Stimulated activated CD4-positive, alpha-beta T cell treated with anti-CD3 and anti-CD28 coated beads, TNF-alpha, amount 100 ng/mL, for 24 hours (primary cell): ENCODE measurements at regions not wholly inside any gene's neighbourhood (a gene's known extent, or its start where the extent isn't known, plus 50 kb on each side); places are given as distances from the start of the nearest gene placed in this dataset.
"Not testable (repeated sequence)": the region's sequence is repeated elsewhere in the genome, so short reads cannot be mapped to it uniquely, and the experiment has no call there.

Source experiments
- DNase-seq, 3 experiments: peaks; one replicate each; pipeline ENCODE4 v3.0.0-alpha.2; 2020; ENCODE audit warnings: low read depth in 3 of 3

DNA sequence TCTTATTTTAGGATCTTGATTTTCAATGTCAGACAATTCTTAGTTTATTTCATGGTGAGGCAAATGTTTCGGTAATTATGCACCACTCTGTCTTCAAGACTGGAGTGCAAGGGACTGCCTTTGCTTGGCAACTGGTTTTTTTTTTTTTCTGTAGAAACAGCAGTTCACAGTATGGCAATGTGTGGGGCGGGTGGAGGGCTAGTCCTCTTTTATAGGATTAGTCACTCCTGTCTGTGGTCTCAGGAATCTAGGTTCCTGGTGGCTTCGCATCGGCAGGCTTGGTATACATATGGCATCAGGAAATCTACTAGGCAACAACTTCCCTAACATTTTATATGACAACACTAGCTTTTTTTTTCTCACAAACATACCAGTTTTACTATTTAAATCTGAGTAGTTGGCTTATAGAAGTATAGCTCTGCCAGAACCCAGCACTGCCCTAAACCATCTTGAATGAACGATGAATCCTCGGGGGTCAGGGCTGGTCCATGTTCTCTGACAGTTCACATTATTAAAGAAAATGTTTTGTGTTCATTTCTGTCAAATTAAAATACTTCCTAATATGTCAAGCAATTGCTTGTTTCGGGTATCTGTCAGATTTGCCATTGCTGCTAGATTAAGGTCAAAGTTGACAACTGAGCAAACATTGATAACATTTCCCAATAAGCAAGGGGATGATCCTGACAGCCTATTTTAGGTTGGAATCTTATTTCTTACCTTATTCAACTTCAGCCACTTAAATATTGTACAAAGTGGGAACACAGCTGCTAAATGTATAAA, 289.7 kb upstream of the VSTM2A start:
- no peak for DNase-seq

DNA sequence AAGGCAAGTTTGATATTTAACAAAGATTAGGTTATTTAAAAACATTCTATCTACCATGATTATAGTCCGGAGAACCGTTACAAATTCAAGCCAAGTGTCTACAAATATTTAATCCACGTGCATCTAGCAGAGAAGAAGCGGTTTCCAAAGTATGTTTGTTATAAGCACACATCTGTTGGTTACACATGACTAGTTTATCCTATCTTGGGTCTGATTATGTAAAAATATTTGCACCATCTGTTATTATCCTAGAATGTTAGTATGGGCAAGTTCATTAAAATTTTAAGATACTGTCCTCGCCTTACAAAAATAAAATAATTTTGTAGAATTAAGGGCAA, 289.2 kb upstream of the VSTM2A start:
- DNase-seq, result no peak

DNA sequence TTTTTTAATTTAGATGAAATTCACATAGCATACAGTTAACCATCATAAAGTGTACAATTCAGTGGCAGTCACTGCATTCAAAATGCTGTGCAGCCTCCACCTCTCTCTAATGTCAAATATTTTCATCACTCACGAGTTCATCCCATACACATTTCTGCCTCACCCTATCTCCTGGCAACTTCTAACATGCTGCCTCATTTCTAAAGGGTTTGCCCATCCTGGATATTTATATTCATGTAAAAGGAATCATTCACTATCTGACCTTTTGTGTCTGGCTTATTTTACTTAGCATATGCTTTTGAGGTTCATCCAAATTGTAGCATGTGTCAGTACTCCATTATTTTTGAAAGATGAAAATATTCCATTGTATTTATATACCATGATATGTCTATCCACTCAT, 286.9 kb upstream of the VSTM2A start:
- no peak for DNase-seq

DNA sequence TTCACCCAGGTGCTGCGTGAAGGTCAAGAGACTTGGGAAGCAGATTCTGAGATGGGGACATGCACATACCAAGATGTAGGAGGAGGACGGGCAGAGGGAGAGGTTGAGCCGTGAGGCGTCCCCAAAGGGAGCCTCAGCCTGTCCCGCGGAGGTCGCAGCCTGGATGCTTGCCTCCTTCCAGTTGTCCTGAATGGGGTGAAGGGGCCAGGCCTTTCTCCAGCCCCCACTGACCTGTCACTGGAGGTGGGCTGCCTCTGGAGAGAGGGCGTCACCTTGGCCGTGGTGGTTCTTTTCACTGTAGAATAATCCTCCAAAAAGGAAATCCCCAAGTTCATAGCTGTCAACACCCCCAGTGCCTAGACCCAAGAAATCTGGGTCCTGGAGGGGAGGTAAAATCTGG, 283.0 kb upstream of the VSTM2A start:
- DNase-seq, result no peak

DNA sequence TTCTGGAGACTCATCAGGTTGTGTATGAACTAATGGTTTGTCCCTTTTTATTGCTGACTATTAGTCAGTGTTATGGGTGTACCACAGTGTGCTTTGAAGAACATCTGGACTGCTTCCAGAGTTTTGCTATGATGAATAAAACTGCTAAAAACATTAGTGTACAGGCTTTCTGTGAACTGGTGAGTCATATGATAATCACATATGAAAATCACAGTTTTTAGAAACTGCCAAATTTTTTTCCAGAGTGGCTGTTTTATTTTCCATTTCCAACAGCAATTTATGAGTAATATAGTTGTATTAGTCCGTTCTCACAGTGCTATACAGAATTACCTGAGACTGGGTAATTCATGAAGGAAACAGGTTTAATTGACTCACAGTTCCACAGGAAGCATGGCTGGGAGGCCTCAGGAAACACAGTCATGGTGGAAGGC, 281.2 kb upstream of the VSTM2A start:
- no peak for DNase-seq

DNA sequence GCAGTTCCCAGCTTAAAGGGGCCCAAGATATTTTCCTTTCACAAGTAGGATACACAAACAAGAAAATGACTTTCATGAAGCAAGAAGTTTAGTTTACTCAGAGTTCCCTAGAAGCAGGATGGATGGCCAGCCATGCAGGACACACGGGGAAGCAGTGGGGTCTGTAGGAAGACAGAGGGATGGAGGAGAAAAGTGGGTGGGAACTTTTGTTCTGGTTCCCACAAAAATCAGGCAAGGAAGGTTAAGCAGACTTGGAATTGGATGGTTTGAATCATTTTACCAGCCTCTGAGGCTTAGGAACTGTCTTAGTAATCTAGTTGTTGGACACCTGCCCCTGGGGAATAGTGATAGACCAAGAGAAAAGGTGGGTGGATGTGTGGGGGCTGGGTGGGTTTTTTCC, 263.3 kb upstream of the VSTM2A start:
- DNase-seq, result no peak

- no peak for DNase-seq
Measured at GRCh38 chr7:54292171-54292925, 249.8 kb upstream of the VSTM2A start.

DNA sequence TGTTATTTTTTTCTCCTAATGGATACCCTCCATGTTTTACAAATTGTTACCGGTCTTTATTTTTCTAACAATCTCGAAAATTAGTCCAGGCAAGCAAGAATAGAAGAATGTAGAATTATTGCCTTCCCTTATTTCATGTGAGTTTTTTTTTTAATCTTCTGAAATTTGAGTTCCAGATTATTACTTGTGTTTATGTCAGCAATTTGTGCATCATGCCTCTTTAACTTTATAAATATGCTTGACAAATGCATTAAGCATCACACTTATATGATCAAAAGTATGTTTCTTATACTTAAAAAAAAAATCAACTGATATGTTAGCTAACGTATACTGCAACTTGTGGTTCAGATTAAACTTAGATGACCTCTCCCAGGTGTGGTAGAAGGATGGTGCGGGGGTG, 242.7 kb upstream of the VSTM2A start:
- no peak for DNase-seq

DNA sequence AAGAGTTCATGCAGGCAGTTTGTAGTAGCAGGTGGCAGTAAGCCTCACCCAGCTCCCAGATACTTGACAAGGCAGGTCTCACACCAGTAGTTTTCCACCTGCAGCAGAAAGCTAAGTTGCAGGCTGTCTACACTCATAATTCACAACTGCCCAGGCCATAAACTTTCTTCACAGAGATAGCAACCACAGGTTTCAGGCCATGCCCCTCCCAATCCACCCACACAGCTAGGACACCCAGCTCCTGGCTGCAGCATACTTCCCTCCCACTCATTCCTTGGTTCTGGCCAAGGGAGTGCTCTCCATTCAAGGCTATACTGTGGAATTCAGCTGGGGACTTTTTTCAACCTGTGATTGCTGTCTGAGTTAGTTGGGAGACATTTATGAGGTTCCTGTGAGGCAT, 226.2 kb upstream of the VSTM2A start:
- DNase-seq, result not testable (repeated sequence)

DNA sequence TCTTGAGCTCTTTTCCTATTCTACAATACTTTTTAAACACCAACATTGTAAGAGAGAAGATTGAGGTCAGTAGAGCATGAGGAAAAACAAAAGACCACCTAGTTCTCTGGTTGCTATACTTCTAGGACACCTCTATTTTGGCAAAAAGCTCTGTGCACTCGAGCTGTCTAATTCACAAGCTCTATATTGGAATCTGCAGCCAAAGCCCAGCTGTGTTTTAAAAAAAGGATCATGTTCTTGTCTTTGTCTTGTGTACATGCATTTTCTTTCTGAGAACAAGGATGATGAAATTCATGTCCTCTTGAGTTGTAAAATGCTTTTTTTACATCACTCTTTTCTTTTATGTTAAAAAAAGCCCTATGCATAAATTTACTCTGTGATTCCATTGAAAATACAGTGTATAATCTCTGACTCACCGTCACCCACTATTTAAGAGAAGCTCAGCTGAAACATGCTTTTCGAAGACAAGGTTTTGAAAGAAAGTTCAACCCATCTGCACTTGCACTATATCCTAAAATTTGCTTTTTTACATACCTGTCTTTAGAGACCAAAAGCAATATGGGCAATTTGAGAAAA, 215.5 kb upstream of the VSTM2A start:
- no peak for DNase-seq

DNA sequence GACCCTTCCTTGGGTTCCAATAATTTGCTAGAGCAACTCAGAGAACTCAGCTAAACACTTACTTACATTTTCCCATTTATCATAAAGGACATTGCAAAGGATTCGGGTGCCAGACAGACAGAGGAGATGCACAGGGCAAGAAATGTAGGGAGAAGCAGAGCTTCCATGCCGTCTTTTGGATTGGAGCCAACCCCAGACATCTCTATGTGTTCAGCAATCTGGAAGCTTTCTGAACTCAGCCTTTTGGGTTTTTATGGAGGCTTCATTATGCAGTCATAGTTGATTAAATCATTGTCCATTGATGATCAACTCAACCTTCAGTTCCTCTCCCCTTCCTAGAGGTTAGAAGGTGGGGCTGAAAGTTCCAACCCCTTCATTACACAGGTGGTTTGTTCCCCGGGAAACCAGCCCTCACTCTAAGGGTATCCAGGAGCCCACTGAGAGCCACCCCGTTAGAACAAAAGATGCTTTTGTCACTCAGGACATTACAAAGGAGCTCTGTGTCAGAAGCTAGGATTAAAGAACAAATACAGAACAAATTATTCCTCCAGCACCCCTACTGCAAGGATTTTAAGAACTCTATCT, 211.9 kb upstream of the VSTM2A start:
- DNase-seq, result no peak

- DNase-seq, result no peak
Measured at GRCh38 chr7:54331311-54331710, 210.9 kb upstream of the VSTM2A start.

- no peak for DNase-seq
Measured at GRCh38 chr7:54332301-54332700, 209.9 kb upstream of the VSTM2A start.

- DNase-seq, result no peak
Measured at GRCh38 chr7:54333952-54334351, 208.2 kb upstream of the VSTM2A start.

- no peak for DNase-seq
Measured at GRCh38 chr7:54336800-54337199, 205.4 kb upstream of the VSTM2A start.

DNA sequence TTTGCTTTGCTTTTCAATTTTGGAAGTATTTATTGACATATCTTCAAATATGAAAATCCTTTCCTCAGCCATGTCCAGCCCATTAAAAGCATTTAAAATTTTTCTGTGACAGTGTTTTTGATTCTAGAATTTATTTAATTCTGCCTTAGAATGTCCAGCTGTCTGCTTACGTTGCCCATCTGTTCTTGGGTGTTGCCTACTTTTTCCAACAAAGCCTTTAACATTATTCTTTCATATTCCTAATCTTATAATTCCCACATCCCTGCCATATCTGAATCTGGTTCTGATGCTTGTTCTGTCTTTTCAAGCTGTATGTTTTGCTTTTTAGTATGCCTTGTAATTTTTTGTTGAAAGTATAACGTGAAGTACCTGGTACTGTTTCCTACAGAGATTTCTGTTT, 204.7 kb upstream of the VSTM2A start:
- DNase-seq, result no peak

DNA sequence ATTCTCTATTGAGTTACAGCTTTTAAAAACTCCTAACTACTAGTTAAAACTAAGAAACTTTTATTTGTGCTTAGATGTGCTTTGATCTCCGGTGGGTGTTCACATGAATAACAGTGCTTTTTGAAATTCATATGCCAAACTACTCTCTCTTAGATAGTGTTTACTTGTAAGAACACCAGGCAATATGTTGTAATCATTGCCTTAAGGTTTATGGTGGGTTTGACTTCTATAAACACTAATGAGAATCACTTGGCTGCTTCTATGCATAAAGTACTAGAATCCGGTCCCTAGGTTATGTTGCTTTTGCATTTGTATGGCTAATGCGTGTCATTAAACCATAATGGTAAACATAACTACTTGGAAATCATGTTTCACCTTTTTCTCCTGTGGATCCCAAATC, 203.9 kb upstream of the VSTM2A start:
- no peak for DNase-seq

GRCh38 chr7:54339073-54339472, 203.1 kb upstream of the VSTM2A start:
- no peak for DNase-seq

- DNase-seq, result no peak
Measured at GRCh38 chr7:54342458-54342857, 199.7 kb upstream of the VSTM2A start.

DNA sequence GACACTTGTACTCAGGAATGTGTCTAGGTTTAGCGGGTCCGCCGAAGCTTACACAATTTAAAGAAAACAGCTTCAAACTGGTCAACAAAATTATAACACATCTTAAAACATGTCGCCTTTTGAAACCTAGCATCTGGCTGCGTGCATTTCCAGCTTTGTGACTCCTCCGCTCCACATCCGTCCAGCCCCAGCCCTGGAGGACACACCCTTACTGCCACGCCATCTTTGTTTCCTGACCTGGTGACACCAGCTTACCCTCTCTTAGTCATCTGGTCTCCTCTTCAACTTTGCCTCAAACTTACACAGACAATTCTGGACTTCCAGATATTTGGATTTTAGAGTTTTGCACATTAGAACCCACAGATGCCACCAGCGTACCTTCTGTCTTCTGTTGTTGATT, 198.7 kb upstream of the VSTM2A start:
- DNase-seq, result no peak

DNA sequence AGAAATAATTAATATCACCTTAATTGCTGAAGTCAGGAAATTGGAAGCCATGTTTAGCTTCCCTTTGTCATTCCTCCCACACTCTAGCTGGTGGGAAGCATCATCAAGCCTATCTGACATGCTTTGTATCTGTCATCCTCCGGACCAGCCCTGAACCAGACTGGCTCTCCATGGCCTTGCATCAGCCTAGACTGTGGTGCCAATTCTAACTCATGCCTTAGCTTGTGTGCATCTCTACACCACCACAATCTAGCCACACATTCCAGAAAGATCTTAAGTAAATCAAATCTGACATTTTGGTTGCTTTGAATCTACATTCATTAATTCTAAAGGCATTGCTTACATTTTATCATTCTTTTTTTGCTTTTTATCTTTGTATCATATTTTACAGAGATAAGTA, 196.4 kb upstream of the VSTM2A start:
- DNase-seq, result no peak

DNA sequence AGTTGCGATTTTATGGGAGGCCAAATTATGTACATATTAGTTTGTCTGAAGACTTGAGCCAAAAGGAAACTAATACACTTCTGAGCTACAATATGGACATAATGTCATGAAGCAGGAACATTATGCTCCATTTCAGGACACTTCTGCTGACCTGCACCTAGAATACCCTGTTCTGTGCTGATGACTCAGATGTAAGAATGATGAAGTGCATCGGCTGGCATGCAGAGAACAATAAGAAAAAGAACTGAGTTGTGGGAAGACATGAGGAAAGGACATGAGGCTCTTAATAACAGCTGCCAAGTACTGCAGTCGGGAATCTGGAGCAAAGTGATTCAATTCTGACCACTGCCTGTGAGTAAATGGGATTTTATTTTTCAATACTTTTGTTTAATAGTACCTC, 192.9 kb upstream of the VSTM2A start:
- no peak for DNase-seq

DNA sequence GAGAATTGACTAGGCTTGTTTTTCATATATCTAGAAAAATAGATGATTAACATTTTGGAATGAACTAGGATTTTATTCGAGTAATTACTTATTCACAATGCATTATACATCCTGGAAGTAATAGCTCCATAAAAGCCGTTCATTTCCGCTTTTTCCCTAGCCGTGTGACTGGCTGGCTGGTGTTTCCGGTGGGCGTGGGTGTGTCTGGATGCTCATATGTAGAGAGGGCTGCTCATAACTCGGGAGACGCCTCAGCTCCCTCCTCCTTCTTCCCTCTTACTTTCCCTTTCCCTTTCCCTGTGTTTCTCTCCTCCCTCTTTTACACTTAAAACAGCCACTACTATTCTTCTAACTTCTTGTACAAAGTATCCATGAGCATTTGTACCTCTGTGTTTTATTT, 187.7 kb upstream of the VSTM2A start:
- DNase-seq, result no peak
